SK-N-SH (cell line): ENCODE measurements at regions not wholly inside any gene's neighbourhood (a gene's known extent, or its start where the extent isn't known, plus 50 kb on each side); places are given as distances from the start of the nearest gene placed in this dataset.

Source experiments
- CTCF ChIA-PET: fragments of 300-600, 350-600 bp; formaldehyde crosslinking; extraction: SDS; loops from one replicate; lab custom pipeline; 2021; lab: Yijun Ruan, JAX
- POLR2A ChIA-PET: fragments of 350-600 bp; sonication (Branson Sonifier 250); formaldehyde crosslinking; extraction: SDS; loops from one replicate; lab custom pipeline; 2020; ENCODE audit warnings: antibody characterized with exemption, inconsistent platforms; lab: Yijun Ruan, JAX
- DNase-seq: peaks from one replicate; pipeline ENCODE4 v3.0.0; 2012
- H2AFZ ChIP-seq: fragments of 200-600 bp; sonication (generic); 2 replicates; pipeline ENCODE4 v1.8.1; 2016; ENCODE audit warnings: antibody characterized with exemption, mild to moderate bottlenecking, low read depth
- H3F3A ChIP-seq: fragments of 200-600 bp; sonication (generic); replicated peaks from 2 replicates; pipeline ENCODE3; 2016; ENCODE audit warnings: antibody characterized with exemption, mild to moderate bottlenecking; ENCODE audit not compliant: insufficient read depth
- H3K27ac ChIP-seq, 2 experiments: fragments of 200-500 bp in 1 of 2; fragments of 200-600 bp in 1 of 2; sonication (Bioruptor generic) in 1 of 2; sonication (generic), shearing (Covaris generic) in 1 of 2; 2 replicates each; pipeline versions ENCODE4 v1.5.1 to v1.6.1; 2014 to 2016; ENCODE audit warnings: low read depth in 2 of 2, inconsistent platforms in 1 of 2, low read length in 1 of 2, mild to moderate bottlenecking in 1 of 2, mixed read lengths in 1 of 2
- H3K27me3 ChIP-seq: fragments of 200-600 bp; sonication (generic), shearing (Covaris generic); 2 replicates; pipeline ENCODE4 v1.6.1; 2016; ENCODE audit warnings: mixed run types; ENCODE audit not compliant: insufficient read depth
- H3K36me3 ChIP-seq, 2 experiments: fragments of 200-500 bp in 1 of 2; fragments of 200-600 bp in 1 of 2; sonication (Bioruptor generic) in 1 of 2; sonication (generic) in 1 of 2; replicated peaks in 1 of 2; 2 replicates each; pipeline versions ENCODE3 to v1.5.1; 2014 to 2016; ENCODE audit warnings: low read length in 1 of 2, mild to moderate bottlenecking in 1 of 2; ENCODE audit not compliant: insufficient read depth in 2 of 2, control insufficient read depth in 1 of 2
- H3K4me1 ChIP-seq, 2 experiments: fragments of 200-500 bp in 1 of 2; fragments of 200-600 bp in 1 of 2; sonication (Bioruptor generic) in 1 of 2; sonication (generic), shearing (Covaris generic) in 1 of 2; 2 replicates each; pipeline versions ENCODE4 v1.5.1 to v1.6.1; 2014 to 2016; ENCODE audit warnings: low read depth in 1 of 2, low read length in 1 of 2, mixed run types in 1 of 2; ENCODE audit not compliant: insufficient read depth in 2 of 2, control insufficient read depth in 1 of 2
- H3K4me2 ChIP-seq: fragments of 200-600 bp; sonication (generic), shearing (Covaris generic); 2 replicates; pipeline ENCODE4 v1.6.1; 2017; ENCODE audit warnings: mixed run types
- H3K4me3 ChIP-seq, 2 experiments: fragments of 200-500 bp in 1 of 2; fragments of 200-600 bp in 1 of 2; sonication (Bioruptor generic) in 1 of 2; sonication (generic), shearing (Covaris generic) in 1 of 2; 2 replicates each; pipeline versions ENCODE4 v1.5.1 to v1.8.1; 2014 to 2016; ENCODE audit warnings: low read depth in 2 of 2, inconsistent platforms in 1 of 2, low read length in 1 of 2, mild to moderate bottlenecking in 1 of 2, mixed read lengths in 1 of 2, moderate library complexity in 1 of 2
- H3K79me2 ChIP-seq: fragments of 200-600 bp; sonication (generic); 2 replicates; pipeline ENCODE4 v1.8.1; 2017; ENCODE audit warnings: mild to moderate bottlenecking; ENCODE audit not compliant: insufficient read depth
- H3K9ac ChIP-seq: fragments of 200-600 bp; sonication (generic); 2 replicates; pipeline ENCODE4 v1.6.1; 2017; ENCODE audit warnings: mixed run types
- H3K9me2 ChIP-seq: fragments of 200-600 bp; sonication (generic); 2 replicates; pipeline ENCODE4 v1.6.1; 2017; ENCODE audit warnings: mixed run types
- H3K9me3 ChIP-seq: fragments of 200-600 bp; sonication (generic); 2 replicates; pipeline ENCODE4 v1.6.1; 2017; ENCODE audit warnings: mixed run types, mild to moderate bottlenecking, moderate library complexity
- H4K20me1 ChIP-seq: fragments of 200-600 bp; sonication (generic); 2 replicates; pipeline ENCODE4 v1.6.1; 2017; ENCODE audit warnings: mild to moderate bottlenecking, mixed run types; ENCODE audit not compliant: insufficient read depth
- CHD2 ChIP-seq: fragments of 150-350 bp; IDR thresholded peaks from 2 replicates; pipeline ENCODE4 v1.6.1; 2018; ENCODE audit warnings: low read length; ENCODE audit not compliant: partially characterized antibody
- EZH2phosphoT487 ChIP-seq: fragments of 200-600 bp; sonication (generic); IDR thresholded peaks from 2 replicates; pipeline ENCODE4 v1.6.1; 2017; ENCODE audit warnings: low read depth, mixed run types, mild to moderate bottlenecking, antibody characterized with exemption, moderate library complexity, borderline replicate concordance
- FOSL2 ChIP-seq: IDR thresholded peaks from 2 replicates; pipeline ENCODE4 v1.4.0; 2012; ENCODE audit warnings: low read depth, mild to moderate bottlenecking, moderate library complexity, borderline replicate concordance
- GABPA ChIP-seq: IDR thresholded peaks from 2 replicates; pipeline ENCODE4 v1.4.0; 2012; ENCODE audit warnings: low read depth, mild to moderate bottlenecking
- GATA2 ChIP-seq: sonication (generic); formaldehyde crosslinking; IDR thresholded peaks from 2 replicates; pipeline ENCODE4 v1.5.0; 2020; ENCODE audit warnings: mild to moderate bottlenecking, missing genetic modification reagents
- NFIC ChIP-seq: IDR thresholded peaks from 2 replicates; pipeline ENCODE4 v1.4.0; 2012; ENCODE audit warnings: borderline replicate concordance
- NRF1 ChIP-seq: IDR thresholded peaks from 2 replicates; pipeline ENCODE4 v1.6.1; 2012; ENCODE audit warnings: low read depth, mild to moderate bottlenecking, low read length
- RCOR1 ChIP-seq: fragments of 150-350 bp; IDR thresholded peaks from 2 replicates; pipeline ENCODE4 v1.6.1; 2017; ENCODE audit warnings: antibody characterized with exemption, low read length
- RXRA ChIP-seq: IDR thresholded peaks from 2 replicates; pipeline ENCODE4 v1.4.0; 2012; ENCODE audit warnings: low read depth, mild to moderate bottlenecking, borderline replicate concordance
- SMC3 ChIP-seq: IDR thresholded peaks from 2 replicates; pipeline ENCODE4 v1.6.1; 2012; ENCODE audit warnings: low read depth, low read length, improper control_type of control experiment
- TAF1 ChIP-seq: IDR thresholded peaks from 2 replicates; pipeline ENCODE4 v1.6.1; 2012; ENCODE audit warnings: low read depth, mild to moderate bottlenecking, low read length, moderate library complexity, borderline replicate concordance
- TCF12 ChIP-seq: IDR thresholded peaks from 2 replicates; pipeline ENCODE4 v1.4.0; 2012
- TEAD4 ChIP-seq: IDR thresholded peaks from 2 replicates; pipeline ENCODE4 v1.4.0; 2012; ENCODE audit warnings: mild to moderate bottlenecking, borderline replicate concordance; ENCODE audit not compliant: insufficient read depth
- WGBS: methylation state at CpG from one replicate; pipeline ENCODE4 v1.1.6; 2017; ENCODE audit warnings: low lambda C conversion rate; 5-methylcytosine and 5-hydroxymethylcytosine counted together
- TF ChIP-seq, protein P1 (sequence below): IDR thresholded peaks from 2 replicates; pipeline ENCODE4 v1.4.0; 2012; ENCODE audit warnings: low read depth
- TF ChIP-seq, protein P2 (sequence below): IDR thresholded peaks from 2 replicates; pipeline ENCODE4; 2012
- TF ChIP-seq, protein P3 (sequence below): IDR thresholded peaks from 2 replicates; pipeline ENCODE4 v1.6.1; 2012; ENCODE audit warnings: mild to moderate bottlenecking, low read depth, low read length, moderate library complexity

DNA sequence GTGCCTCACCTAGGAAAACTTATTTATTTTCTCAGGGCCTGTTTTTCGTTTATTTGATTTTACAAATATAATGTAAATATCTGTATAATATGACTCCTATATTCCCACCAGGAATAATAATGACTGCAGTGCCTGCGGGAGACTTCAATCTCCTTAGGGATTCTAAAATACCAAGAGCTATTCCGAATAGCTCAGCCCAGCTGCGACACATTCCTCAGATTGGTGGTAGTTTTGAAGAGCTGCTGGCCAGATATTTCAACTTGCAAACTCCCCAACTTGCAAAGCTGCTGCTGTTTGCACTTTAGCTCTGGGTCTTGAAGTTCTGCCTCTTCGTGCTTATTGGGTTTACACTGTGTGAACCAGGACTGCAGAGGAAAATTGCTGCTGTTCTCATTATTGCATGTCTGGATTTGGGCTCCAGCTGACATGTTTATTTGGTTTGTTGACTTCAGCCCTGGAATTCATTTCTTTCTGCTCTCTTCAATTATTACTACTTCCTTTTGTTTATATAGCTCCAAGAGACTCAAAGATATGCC lies 480.2 kb upstream of the CHST9 start:
- Histone ChIP-seq H3K27me3 (no peaks in the 10 kb centered on the region), H3K9ac (no peak overlapping the region), H3K9me3 (no peaks in the 10 kb centered on the region), H3F3A (no peaks in the 10 kb centered on the region), H4K20me1 (no peaks in the 10 kb centered on the region), H3K9me2 (no peaks in the 10 kb centered on the region), H3K79me2 (no peaks in the 10 kb centered on the region), H3K27ac (no peak overlapping the region), H3K4me3 (no peak overlapping the region), H3K4me2 (no peak overlapping the region), H3K36me3 (no peaks in the 10 kb centered on the region), H3K4me1 (no peaks in the 10 kb centered on the region), H2AFZ (no peak overlapping the region)
- DNase-seq: no peak
- 71% methylated on average over 5 of the region's 5 CpGs for WGBS
- ChIA-PET CTCF (interaction anchor here (1.3 to 1.5 kb wide), 3 partner anchors 20 to 85 kb away, joined by 4 to 5 read pairs (median 4); no protein-coding TSS in a partner anchor), POLR2A (no interaction called here)
- TF ChIP-seq RCOR1 (no peak), TCF12 (no peak), GATA2 (CRISPR knock-in tag) (no peak), FOSL2 (no peak), GABPA (no peak), NRF1 (no peak), NFIC (no peak), CHD2 (no peak), EZH2phosphoT487 (no peak), SMC3 (no peak), TAF1 (no peak), RXRA (no peak), TEAD4 (no peak)
- TF ChIP-seq, protein P1, sequence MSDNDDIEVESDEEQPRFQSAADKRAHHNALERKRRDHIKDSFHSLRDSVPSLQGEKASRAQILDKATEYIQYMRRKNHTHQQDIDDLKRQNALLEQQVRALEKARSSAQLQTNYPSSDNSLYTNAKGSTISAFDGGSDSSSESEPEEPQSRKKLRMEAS: no peak
- TF ChIP-seq, protein P2, sequence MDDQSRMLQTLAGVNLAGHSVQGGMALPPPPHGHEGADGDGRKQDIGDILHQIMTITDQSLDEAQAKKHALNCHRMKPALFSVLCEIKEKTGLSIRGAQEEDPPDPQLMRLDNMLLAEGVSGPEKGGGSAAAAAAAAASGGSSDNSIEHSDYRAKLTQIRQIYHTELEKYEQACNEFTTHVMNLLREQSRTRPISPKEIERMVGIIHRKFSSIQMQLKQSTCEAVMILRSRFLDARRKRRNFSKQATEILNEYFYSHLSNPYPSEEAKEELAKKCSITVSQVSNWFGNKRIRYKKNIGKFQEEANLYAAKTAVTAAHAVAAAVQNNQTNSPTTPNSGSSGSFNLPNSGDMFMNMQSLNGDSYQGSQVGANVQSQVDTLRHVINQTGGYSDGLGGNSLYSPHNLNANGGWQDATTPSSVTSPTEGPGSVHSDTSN: no peak
- TF ChIP-seq, protein P3, sequence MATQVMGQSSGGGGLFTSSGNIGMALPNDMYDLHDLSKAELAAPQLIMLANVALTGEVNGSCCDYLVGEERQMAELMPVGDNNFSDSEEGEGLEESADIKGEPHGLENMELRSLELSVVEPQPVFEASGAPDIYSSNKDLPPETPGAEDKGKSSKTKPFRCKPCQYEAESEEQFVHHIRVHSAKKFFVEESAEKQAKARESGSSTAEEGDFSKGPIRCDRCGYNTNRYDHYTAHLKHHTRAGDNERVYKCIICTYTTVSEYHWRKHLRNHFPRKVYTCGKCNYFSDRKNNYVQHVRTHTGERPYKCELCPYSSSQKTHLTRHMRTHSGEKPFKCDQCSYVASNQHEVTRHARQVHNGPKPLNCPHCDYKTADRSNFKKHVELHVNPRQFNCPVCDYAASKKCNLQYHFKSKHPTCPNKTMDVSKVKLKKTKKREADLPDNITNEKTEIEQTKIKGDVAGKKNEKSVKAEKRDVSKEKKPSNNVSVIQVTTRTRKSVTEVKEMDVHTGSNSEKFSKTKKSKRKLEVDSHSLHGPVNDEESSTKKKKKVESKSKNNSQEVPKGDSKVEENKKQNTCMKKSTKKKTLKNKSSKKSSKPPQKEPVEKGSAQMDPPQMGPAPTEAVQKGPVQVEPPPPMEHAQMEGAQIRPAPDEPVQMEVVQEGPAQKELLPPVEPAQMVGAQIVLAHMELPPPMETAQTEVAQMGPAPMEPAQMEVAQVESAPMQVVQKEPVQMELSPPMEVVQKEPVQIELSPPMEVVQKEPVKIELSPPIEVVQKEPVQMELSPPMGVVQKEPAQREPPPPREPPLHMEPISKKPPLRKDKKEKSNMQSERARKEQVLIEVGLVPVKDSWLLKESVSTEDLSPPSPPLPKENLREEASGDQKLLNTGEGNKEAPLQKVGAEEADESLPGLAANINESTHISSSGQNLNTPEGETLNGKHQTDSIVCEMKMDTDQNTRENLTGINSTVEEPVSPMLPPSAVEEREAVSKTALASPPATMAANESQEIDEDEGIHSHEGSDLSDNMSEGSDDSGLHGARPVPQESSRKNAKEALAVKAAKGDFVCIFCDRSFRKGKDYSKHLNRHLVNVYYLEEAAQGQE: no peak
